ENCODE measurements at regions not wholly inside any gene's neighbourhood (a gene's known extent, or its start where the extent isn't known, plus 50 kb on each side); places are given as distances from the start of the nearest gene placed in this dataset.

DNA sequence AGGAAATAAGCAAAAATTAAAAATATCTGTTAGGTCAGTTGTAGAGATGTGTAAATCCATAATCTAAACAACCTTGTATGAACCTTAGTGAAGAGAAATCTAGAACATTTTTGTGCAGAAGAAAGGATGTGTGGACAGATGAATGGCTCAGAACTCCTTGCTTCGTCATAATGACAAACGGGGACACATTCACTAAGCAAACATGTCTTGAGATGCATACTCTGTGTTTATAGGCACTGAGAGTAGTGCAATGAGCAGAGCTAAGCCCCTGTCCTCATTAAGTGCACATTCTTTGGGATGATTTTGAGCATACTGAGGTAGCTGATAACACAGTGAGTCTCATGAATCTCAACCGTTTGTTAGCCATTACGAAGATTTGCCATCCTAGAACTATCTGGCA, 360.6 kb upstream of the ANKRD30A start:
- no peak for TF ChIP-seq TAF1 (IDR thresholded peaks at IDR 0.05; ENCODE audit: borderline replicate concordance, low read depth, low read length)
- TF ChIP-seq POLR2AphosphoS5 (IDR thresholded peaks at IDR 0.05; ENCODE audit: low read depth, low read length), result no peak
- TF ChIP-seq POLR2A (IDR thresholded peaks at IDR 0.05; ENCODE audit: low read depth, low read length), result no peak

Measured in GM12892 (cell line).